Left lobe of liver (tissue), 2 donors: ENCODE measurements at regions not wholly inside any gene's neighbourhood (a gene's known extent, or its start where the extent isn't known, plus 50 kb on each side); places are given as distances from the start of the nearest gene placed in this dataset.

Experiments used
- ATAC-seq: fragments of 200-7000 bp; cut with Tn5 transposase; one replicate; pipeline ENCODE4 v1.9.1; 2020; ENCODE audit warnings: mild to moderate bottlenecking, moderate library complexity
- DNase-seq: peaks from one replicate; pipeline ENCODE4 v3.0.0-alpha.2; 2020; ENCODE audit warnings: low spot score
- donor health status: DM: no; HTN: no; CAD: no; lungs with moderate emphysema.
- donor health status: DM: no; HTN: yes; CAD: no.

- ATAC-seq (no peak), DNase-seq (no peak)
Measured at GRCh38 chr11:13905137-13905781, 57.3 kb upstream of the SPON1 start.

GRCh38 chr11:13907678-13908077 lies 54.8 kb upstream of the SPON1 start:
- ATAC-seq: no peak
- DNase-seq: no peak

- no peak for DNase-seq
- no peak for ATAC-seq
Measured at GRCh38 chr11:13908535-13908934, 54.0 kb upstream of the SPON1 start.
